NCI-H510A treated with DMSO at 0.1 percent for 48 hours (cell line): ENCODE measurements at regions not wholly inside any gene's neighbourhood (a gene's known extent, or its start where the extent isn't known, plus 50 kb on each side); places are given as distances from the start of the nearest gene placed in this dataset.

Experiments used
- DNase-seq: peaks from one replicate; lab custom pipeline; 2025; lab: John Stamatoyannopoulos, UW

GRCh38 chr10:107616031-107616430 is 451.5 kb upstream of the SORCS1 start:
- no peak for DNase-seq

DNA sequence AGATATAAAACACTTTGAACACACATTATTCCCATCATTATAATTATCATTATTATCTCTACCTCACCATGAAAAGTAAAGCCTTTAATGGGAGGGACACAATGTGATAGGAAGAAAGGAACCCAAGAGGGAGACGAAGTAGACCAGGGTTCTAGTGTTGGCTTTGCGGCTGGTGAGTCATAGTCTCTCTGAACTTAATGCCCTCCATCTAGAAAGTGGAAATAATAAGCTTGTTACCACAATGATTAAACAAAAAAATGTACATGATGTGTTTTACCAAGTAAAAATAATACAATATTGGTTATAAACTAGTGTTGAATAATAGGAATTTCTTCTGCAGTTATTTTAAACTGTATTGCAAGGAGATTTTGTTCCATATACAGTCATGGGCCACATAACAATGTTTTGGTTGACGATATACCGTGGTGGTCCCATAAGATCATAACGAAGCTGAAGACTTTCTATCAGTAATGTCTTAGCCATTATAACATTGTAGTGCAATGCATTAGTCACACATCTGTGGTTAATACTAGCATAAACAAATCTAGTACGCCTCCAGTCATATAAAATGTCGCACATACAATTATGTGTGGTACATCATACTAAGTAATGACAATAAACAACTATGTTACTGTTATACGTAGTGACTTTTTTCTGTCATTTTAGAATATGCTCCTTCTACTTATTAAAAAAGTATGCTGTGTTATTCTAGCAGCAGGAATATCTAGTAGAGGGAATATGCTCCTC is 450.6 kb upstream of the SORCS1 start:
- no peak for DNase-seq

- DNase-seq, result no peak
Measured at GRCh38 chr10:107611115-107611514, 446.6 kb upstream of the SORCS1 start.

- no peak for DNase-seq
Measured at GRCh38 chr10:107589081-107589480, 424.6 kb upstream of the SORCS1 start.

- DNase-seq, result no peak
Measured at GRCh38 chr10:107585630-107586029, 421.1 kb upstream of the SORCS1 start.

GRCh38 chr10:107583974-107584373 is 419.5 kb upstream of the SORCS1 start:
- no peak for DNase-seq

GRCh38 chr10:107579970-107580369 is 415.5 kb upstream of the SORCS1 start:
- no peak for DNase-seq

DNA sequence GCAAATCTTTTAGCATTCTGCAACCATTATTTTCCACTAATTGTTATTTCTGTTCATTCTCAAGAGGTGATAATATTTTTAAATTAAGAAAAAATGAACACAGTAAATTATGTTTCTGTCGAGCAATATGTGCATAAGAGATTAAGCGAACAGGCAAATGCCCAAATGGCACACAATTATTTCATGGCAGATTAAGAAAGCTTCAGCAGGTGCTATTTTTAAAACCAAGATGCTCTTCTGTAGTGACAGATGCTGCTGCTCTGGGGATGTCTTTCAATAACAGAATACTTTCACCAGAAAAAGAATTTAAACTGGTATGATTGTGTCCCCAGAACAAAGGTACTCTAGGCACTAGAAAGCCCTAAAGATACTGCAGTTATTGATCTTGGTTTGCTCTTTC is 412.7 kb upstream of the SORCS1 start:
- no peak for DNase-seq

GRCh38 chr10:107576746-107577145 is 412.2 kb upstream of the SORCS1 start:
- DNase-seq, result no peak

DNA sequence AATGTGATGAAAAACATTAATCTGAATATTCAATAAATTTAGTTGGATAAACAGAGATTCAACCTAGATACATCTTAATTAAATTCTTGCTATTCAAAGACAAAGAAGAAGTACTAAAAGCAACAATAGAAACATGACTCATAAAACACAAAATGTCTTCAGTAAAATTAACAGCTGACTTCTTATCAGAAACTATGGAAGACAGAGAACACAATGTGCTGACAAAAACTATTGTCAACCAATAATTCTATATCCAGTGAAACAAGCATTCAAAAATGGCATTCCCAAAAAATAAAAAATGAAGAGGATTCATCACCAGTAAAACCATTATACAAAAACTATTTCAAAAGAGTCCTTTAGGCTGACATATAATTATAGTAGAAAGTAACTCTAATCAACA is 400.5 kb upstream of the SORCS1 start:
- no peak for DNase-seq

DNA sequence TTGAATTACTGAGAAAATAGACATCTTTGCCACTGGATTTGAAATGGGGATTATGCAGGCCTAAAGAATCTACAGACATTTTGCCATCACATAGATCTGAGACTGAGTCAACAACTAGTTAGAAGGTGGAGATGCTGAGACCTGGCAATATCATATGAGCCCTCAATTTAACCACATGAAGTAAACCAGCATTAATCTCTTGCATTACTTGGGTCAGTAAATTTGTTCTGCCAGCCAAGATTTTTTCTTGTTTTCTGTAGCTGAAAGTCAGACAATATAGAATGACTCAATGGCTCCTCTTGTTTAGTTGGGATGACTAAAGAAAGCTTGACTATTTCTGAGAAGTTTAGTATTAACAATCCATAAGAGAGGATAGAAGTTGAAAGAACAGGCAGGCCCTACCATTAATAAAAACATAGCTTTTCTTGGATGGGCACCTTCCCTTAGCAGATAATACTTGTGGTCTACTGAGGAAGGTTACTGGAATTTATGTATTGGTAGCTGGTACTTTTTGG is 396.7 kb upstream of the SORCS1 start:
- DNase-seq, result no peak

GRCh38 chr10:107557916-107558315 is 393.4 kb upstream of the SORCS1 start:
- DNase-seq, result no peak

- DNase-seq, result no peak
Measured at GRCh38 chr10:107554333-107554732, 389.8 kb upstream of the SORCS1 start.

- DNase-seq, result no peak
Measured at GRCh38 chr10:107553470-107553869, 389.0 kb upstream of the SORCS1 start.

DNA sequence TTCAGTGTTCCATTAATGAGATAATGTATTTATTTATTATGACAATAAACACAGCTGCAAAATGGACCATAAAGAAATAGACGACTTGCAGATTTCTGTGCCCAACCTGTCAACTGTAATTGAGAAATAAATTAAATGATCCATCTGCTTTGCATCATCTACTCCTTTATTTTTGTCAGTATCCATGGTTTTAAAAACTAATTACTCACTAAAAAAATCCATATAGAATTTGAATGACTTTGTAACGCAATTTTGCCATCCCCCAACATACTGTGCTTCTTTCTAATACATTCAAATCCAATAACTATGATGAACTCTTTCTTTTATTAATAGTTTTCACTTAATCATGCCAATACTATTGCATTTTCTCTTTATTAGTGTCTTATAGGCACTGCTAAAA is 388.5 kb upstream of the SORCS1 start:
- no peak for DNase-seq

DNA sequence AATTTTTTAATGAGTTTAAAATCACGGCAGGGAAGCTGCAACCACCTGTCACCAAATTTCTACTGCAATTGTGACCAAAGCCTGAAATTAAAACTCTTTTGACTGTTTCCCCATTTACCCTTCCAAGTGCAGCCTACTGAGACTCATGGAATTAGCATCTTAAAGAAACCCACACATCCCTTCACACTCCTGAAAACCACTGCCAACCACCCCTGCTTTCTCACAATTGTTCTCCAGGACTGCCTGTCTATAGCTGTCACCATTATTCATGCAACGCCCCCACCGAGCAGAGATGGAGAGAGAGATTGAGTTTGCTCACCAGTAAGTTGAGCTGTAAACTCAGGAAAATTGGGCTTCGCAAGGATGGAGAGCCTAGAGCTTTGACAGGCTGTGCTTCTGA is 383.8 kb upstream of the SORCS1 start:
- no peak for DNase-seq

DNA sequence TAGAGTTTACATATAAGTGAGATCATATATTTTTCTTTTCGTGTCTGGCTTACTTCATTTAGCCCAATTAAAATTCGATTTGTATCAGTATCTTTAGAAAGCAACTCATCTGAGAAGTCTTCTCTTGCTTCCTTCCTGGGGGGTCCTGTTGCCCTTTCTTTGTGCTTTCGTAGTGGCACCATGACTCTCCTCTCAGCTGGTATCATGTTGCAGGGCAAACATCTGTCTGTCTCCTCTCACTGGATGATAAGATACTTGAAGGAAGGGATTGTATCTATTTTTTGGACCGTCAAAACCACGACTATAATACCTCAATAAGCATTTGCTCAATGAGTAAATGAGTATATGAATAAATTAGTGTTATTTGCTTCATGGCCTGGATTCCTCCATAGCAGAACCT is 382.5 kb upstream of the SORCS1 start:
- DNase-seq, result no peak

GRCh38 chr10:107546284-107546683 is 381.8 kb upstream of the SORCS1 start:
- DNase-seq, result no peak

- no peak for DNase-seq
Measured at GRCh38 chr10:107545717-107546116, 381.2 kb upstream of the SORCS1 start.

DNA sequence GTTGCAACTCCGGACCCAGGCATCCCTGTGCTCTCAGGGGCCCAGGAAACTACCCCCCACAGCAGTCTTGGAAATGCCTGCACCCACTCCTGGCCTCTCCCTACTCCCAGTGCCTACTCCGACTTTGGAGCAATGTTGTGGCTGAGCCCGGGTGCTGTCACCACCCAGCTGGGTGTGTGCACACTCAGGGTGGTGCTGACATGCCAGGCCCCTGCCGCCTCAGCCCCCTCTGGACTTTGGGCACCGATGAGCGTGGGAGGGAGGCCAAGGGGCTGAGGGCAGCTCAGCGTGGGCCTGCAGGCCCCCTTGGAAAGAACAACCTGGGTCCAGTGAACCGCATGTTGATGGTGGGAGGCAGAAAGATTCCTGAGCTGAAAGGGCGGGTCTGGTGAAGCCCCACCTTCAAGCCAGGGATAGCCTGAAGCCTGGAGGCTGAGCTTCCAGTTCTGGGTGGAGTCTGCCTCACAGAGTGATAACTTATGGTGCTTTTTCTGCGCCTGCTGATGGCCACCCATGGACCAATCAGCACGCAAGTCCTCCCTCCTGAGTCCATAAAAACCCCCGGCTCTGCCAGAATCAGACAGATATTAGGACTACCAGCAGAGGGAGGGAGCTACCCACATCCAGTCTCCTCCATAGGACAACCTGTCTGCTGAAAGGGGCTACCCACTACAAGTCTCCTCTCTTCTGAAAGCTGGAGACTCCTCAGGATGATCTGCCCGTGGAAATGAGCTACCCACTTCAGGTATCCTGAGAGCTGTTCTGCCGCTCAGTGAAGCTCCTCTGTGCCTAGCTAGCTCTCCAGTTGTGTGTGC is 380.4 kb upstream of the SORCS1 start:
- no peak for DNase-seq

- DNase-seq, result no peak
Measured at GRCh38 chr10:107542607-107543006, 378.1 kb upstream of the SORCS1 start.

DNA sequence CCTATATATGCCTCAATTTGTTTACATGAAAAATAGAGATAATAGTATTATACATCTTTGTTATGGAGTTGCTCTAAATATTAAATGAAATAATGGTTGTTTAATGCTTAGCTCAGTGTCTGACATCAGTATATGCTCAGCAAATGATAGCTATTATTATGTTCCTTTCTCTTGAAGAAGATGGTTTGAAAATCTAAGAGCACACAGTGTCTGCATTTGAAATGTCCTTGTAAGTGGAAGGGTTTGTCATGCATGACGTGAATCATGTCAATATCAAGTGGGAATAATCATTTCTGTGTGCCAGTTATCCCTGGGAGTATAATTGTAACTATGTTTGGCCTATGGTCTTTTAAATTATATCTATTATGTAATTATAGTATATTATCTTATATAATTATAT is 377.5 kb upstream of the SORCS1 start:
- DNase-seq, result no peak

DNA sequence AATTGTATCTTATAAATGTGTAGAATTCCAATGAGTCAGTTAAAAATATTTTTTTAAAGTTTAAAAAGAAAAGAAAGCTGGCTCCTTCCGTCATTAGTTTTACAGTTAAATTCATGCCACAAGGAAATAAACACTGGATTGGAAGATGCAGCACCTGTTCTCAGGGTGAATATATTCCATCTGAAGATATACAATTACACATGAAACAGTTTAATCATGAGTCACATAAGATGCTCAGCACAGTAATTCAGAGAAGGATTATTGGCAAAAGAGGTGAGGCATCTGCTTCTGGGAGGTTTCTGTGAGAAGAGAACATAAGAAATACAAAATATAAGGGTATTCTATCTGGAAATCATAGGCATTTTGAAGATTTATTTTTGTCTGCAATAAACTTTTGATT is 376.5 kb upstream of the SORCS1 start:
- DNase-seq, result no peak
